Chondrocyte (in vitro differentiated cells): ENCODE measurements at regions not wholly inside any gene's neighbourhood (a gene's known extent, or its start where the extent isn't known, plus 50 kb on each side); places are given as distances from the start of the nearest gene placed in this dataset.

Source experiments
- DNase-seq: peaks from one replicate; pipeline ENCODE4 v3.0.0; 2021; ENCODE audit warnings: mixed read lengths, low spot score
- H3K27ac Mint-ChIP-seq: one replicate; pipeline ENCODE4 v1.8.0; 2021; ENCODE audit warnings: mild to moderate bottlenecking, moderate library complexity, mixed read lengths; ENCODE audit not compliant: unreplicated experiment
- H3K27me3 Mint-ChIP-seq: 2 replicates; pipeline ENCODE4 v1.8.0; 2021; ENCODE audit warnings: low read depth, mixed read lengths
- H3K36me3 Mint-ChIP-seq: 2 replicates; pipeline ENCODE4 v1.8.0; 2021; ENCODE audit warnings: low read depth, mixed read lengths
- H3K4me1 Mint-ChIP-seq: 2 replicates; pipeline ENCODE4 v1.8.0; 2021; ENCODE audit warnings: low read depth, mild to moderate bottlenecking, mixed read lengths
- H3K4me3 Mint-ChIP-seq: one replicate; pipeline ENCODE4 v1.8.0; 2021; ENCODE audit warnings: mild to moderate bottlenecking, moderate library complexity, mixed read lengths; ENCODE audit not compliant: unreplicated experiment
- H3K9me3 Mint-ChIP-seq: 2 replicates; pipeline ENCODE4 v1.8.0; 2021; ENCODE audit warnings: low read depth, mixed read lengths
- CTCF ChIP-seq: fragments of 200-600 bp; sonication (generic); IDR thresholded peaks from 2 replicates; pipeline ENCODE4 v1.5.0; 2021; ENCODE audit warnings: antibody characterized with exemption, mild to moderate bottlenecking, moderate library complexity

GRCh38 chr6:129940454-129941195, 77.8 kb upstream of the L3MBTL3 start:
- Mint-ChIP-seq H3K36me3 (no peaks in the 10 kb centered on the region), H3K4me3 (no peak overlapping the region), H3K27me3 (peaks cover 3% of the 10 kb centered on the region), H3K4me1 (peaks cover 4% of the 10 kb centered on the region), H3K27ac (no peak overlapping the region), H3K9me3 (no peaks in the 10 kb centered on the region)
- DNase-seq, result no peak
- TF ChIP-seq CTCF, result no peak

GRCh38 chr6:129938249-129939020, 77.3 kb upstream of the TMEM244 start:
- Mint-ChIP-seq H3K4me3 (no peak overlapping the region), H3K27ac (no peak overlapping the region), H3K36me3 (no peaks in the 10 kb centered on the region), H3K27me3 (peaks cover 3% of the 10 kb centered on the region), H3K4me1 (peaks cover 4% of the 10 kb centered on the region), H3K9me3 (no peaks in the 10 kb centered on the region)
- no peak for DNase-seq
- no peak for TF ChIP-seq CTCF

- H3K9me3 Mint-ChIP-seq, result no peaks in the 10 kb centered on the region
- peak; percentile 90 for TF ChIP-seq CTCF
- no peak overlapping the region for H3K27ac Mint-ChIP-seq
- H3K4me1 Mint-ChIP-seq, result peaks cover 4% of the 10 kb centered on the region
- no peak for DNase-seq
- H3K4me3 Mint-ChIP-seq, result no peak overlapping the region
- H3K36me3 Mint-ChIP-seq, result no peaks in the 10 kb centered on the region
- H3K27me3 Mint-ChIP-seq, result peaks cover 3% of the 10 kb centered on the region
Observed at GRCh38 chr6:129936329-129937165, 75.4 kb upstream of the TMEM244 start.

GRCh38 chr6:129932321-129932720, 71.2 kb upstream of the TMEM244 start:
- no peak for TF ChIP-seq CTCF
- Mint-ChIP-seq H3K27ac (no peak overlapping the region), H3K9me3 (no peaks in the 10 kb centered on the region), H3K36me3 (no peaks in the 10 kb centered on the region), H3K27me3 (no peaks in the 10 kb centered on the region), H3K4me3 (no peak overlapping the region), H3K4me1 (peaks cover 4% of the 10 kb centered on the region)
- DNase-seq, result no peak

GRCh38 chr6:129929433-129929832, 68.3 kb upstream of the TMEM244 start:
- Mint-ChIP-seq H3K4me1 (no peaks in the 10 kb centered on the region), H3K27me3 (no peaks in the 10 kb centered on the region), H3K27ac (no peak overlapping the region), H3K9me3 (no peaks in the 10 kb centered on the region), H3K4me3 (no peak overlapping the region), H3K36me3 (no peaks in the 10 kb centered on the region)
- no peak for TF ChIP-seq CTCF
- no peak for DNase-seq
